ENCODE measurements at regions not wholly inside any gene's neighbourhood (a gene's known extent, or its start where the extent isn't known, plus 50 kb on each side); places are given as distances from the start of the nearest gene placed in this dataset.

DNA sequence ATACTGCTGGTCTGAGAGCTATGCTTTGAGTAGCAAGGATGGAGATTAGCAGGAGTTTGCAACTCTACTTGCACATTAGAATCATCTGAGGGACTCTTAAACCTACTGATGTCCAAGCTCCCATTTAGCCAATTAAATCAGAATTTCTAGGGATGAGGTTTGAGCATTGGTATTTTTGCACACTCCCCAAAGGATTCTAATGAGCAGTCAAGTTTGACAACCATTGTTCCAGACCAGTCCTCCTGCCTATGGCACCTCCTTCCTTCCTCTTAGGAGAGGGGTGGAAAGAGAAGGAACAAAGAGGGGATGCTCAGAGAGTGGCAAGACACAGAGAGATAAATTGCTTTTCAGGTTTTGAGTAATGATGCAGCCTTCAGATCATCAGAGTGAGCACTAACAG, 275.5 kb upstream of the ROPN1 start:
- no peak for ATAC-seq
- no peak overlapping the region for H3K4me3 ChIP-seq (ENCODE audit: low read depth in 2 of 2, low read length in 2 of 2)
- no TSS peak for BruUV-seq (replicated peaks)
- CTCF ChIA-PET, result interaction anchor here (0.6 kb wide), 1 partner anchor 18 kb away, joined by 3 read pairs; no protein-coding TSS in a partner anchor
- TF ChIP-seq REST (IDR thresholded peaks at IDR 0.05; ENCODE audit: insufficient read depth in 1 of 2, low read depth in 2 of 2, low read length in 1 of 2), result no peak
- no peak for TF ChIP-seq POLR2AphosphoS5 (IDR thresholded peaks at IDR 0.05; ENCODE audit: low read depth, low read length)
- TF ChIP-seq SIN3A (IDR thresholded peaks at IDR 0.05; ENCODE audit: borderline replicate concordance, insufficient read depth, low read depth, low read length), result no peak
- TF ChIP-seq TCF7L2 (IDR thresholded peaks at IDR 0.05; ENCODE audit: low read depth, low read length), result no peak
- TF ChIP-seq, protein P1, sequence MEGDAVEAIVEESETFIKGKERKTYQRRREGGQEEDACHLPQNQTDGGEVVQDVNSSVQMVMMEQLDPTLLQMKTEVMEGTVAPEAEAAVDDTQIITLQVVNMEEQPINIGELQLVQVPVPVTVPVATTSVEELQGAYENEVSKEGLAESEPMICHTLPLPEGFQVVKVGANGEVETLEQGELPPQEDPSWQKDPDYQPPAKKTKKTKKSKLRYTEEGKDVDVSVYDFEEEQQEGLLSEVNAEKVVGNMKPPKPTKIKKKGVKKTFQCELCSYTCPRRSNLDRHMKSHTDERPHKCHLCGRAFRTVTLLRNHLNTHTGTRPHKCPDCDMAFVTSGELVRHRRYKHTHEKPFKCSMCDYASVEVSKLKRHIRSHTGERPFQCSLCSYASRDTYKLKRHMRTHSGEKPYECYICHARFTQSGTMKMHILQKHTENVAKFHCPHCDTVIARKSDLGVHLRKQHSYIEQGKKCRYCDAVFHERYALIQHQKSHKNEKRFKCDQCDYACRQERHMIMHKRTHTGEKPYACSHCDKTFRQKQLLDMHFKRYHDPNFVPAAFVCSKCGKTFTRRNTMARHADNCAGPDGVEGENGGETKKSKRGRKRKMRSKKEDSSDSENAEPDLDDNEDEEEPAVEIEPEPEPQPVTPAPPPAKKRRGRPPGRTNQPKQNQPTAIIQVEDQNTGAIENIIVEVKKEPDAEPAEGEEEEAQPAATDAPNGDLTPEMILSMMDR (IDR thresholded peaks at IDR 0.05), result no peak
- POLR2A ChIA-PET, result no interaction called here
- no peaks in the 10 kb centered on the region for H3K4me1 ChIP-seq (ENCODE audit: control insufficient read depth, insufficient read depth, low read length)
- in situ Hi-C loops (cut with HindIII; ENCODE audit: low pct_unique_long_range_greater_than_20kb, low sequenced_read_pairs) (no loop called here), intact Hi-C loops (cut with micrococcal nuclease; ENCODE audit: unreplicated experiment) (no loop called here)
- peaks cover 9% of the 10 kb centered on the region for H3K27me3 ChIP-seq (ENCODE audit: control insufficient read depth, insufficient read depth, low read length)
- H3K9me3 ChIP-seq (ENCODE audit: control insufficient read depth, insufficient read depth, low read depth, low read length), result no peaks in the 10 kb centered on the region
- no peak for DNase-seq (ENCODE audit: low read depth, low spot score)
- H3K27ac ChIP-seq (ENCODE audit: low read length), result no peak overlapping the region
- no peaks in the 10 kb centered on the region for H3K36me3 ChIP-seq (ENCODE audit: control insufficient read depth, insufficient read depth, low read length)

GRCh38 chr3:124268355-124268754, 276.4 kb upstream of the ROPN1 start:
- TF ChIP-seq TCF7L2 (IDR thresholded peaks at IDR 0.05; ENCODE audit: low read depth, low read length) (no peak), SIN3A (IDR thresholded peaks at IDR 0.05; ENCODE audit: borderline replicate concordance, insufficient read depth, low read depth, low read length) (no peak), REST (IDR thresholded peaks at IDR 0.05; ENCODE audit: insufficient read depth in 1 of 2, low read depth in 2 of 2, low read length in 1 of 2) (no peak), POLR2AphosphoS5 (IDR thresholded peaks at IDR 0.05; ENCODE audit: low read depth, low read length) (no peak)
- TF ChIP-seq, protein P1 (IDR thresholded peaks at IDR 0.05), result no peak
- Histone ChIP-seq H3K27ac (ENCODE audit: low read length) (no peak overlapping the region), H3K27me3 (ENCODE audit: control insufficient read depth, insufficient read depth, low read length) (peaks cover 9% of the 10 kb centered on the region), H3K4me3 (ENCODE audit: low read depth in 2 of 2, low read length in 2 of 2) (no peak overlapping the region), H3K36me3 (ENCODE audit: control insufficient read depth, insufficient read depth, low read length) (no peaks in the 10 kb centered on the region), H3K4me1 (ENCODE audit: control insufficient read depth, insufficient read depth, low read length) (no peaks in the 10 kb centered on the region), H3K9me3 (ENCODE audit: control insufficient read depth, insufficient read depth, low read depth, low read length) (no peaks in the 10 kb centered on the region)
- intact Hi-C loops (cut with micrococcal nuclease; ENCODE audit: unreplicated experiment) (no loop called here), in situ Hi-C loops (cut with HindIII; ENCODE audit: low pct_unique_long_range_greater_than_20kb, low sequenced_read_pairs) (no loop called here)
- no peak for DNase-seq (ENCODE audit: low read depth, low spot score)
- ATAC-seq, result no peak
- CTCF ChIA-PET, result no interaction called here
- POLR2A ChIA-PET, result no interaction called here
- BruUV-seq (replicated peaks), result no TSS peak
